ENCODE measurements at regions not wholly inside any gene's neighbourhood (a gene's known extent, or its start where the extent isn't known, plus 50 kb on each side); places are given as distances from the start of the nearest gene placed in this dataset.

GRCh38 chr3:145134738-145135137 is 1026.2 kb downstream of the PLOD2 start:
- Mint-ChIP-seq H3K27me3 (ENCODE audit: insufficient read depth, low read depth, poor library complexity) (no peaks in the 10 kb centered on the region), H3K36me3 (ENCODE audit: low read depth) (no peaks in the 10 kb centered on the region), H3K9me3 (no peaks in the 10 kb centered on the region), H3K4me1 (peaks cover 6% of the 10 kb centered on the region; the same call in 2 of the 3 replicates), H3K4me3 (no peak overlapping the region), H3K27ac (no peak overlapping the region)
- Histone ChIP-seq H4K20me1 (replicated peaks; ENCODE audit: insufficient read depth) (no peaks in the 10 kb centered on the region), H3K27ac (ENCODE audit: low read depth) (no peak overlapping the region), H3F3A (replicated peaks; ENCODE audit: low read depth) (no peaks in the 10 kb centered on the region), H3K79me2 (replicated peaks; ENCODE audit: insufficient read depth) (no peaks in the 10 kb centered on the region), H3K9me2 (ENCODE audit: insufficient read depth) (no peaks in the 10 kb centered on the region), H3K27me3 (ENCODE audit: insufficient read depth) (no peaks in the 10 kb centered on the region), H3K4me2 (no peak overlapping the region), H3K36me3 (ENCODE audit: insufficient read depth) (no peaks in the 10 kb centered on the region), H3K4me3 (no peak overlapping the region), H2AFZ (no peak overlapping the region), H3K4me1 (ENCODE audit: insufficient read depth) (peaks cover 10% of the 10 kb centered on the region; the same call in 1 of the 2 replicates)
- no peak for TF ChIP-seq ZNF331 (CRISPR knock-in tag; IDR thresholded peaks at IDR 0.05; ENCODE audit: low read depth)
- no peak for TF ChIP-seq CREB1 (CRISPR knock-in tag; IDR thresholded peaks at IDR 0.05; ENCODE audit: low read depth)
- TF ChIP-seq EZH2 (IDR thresholded peaks at IDR 0.05; ENCODE audit: low read depth, unreplicated experiment): no peak
- TF ChIP-seq ETS1 (IDR thresholded peaks at IDR 0.05): no peak
- no peak for TF ChIP-seq POLR2AphosphoS5 (IDR thresholded peaks at IDR 0.05; ENCODE audit: low read depth)
- no peak for TF ChIP-seq JUNB (IDR thresholded peaks at IDR 0.05; ENCODE audit: unreplicated experiment)
- TF ChIP-seq ZNF462 (CRISPR knock-in tag; IDR thresholded peaks at IDR 0.05): no peak
- no peak for TF ChIP-seq NANOG (IDR thresholded peaks at IDR 0.05; ENCODE audit: borderline replicate concordance)
- no peak for TF ChIP-seq STAT1 (IDR thresholded peaks at IDR 0.05; ENCODE audit: unreplicated experiment)
- no peak for TF ChIP-seq REST (IDR thresholded peaks at IDR 0.05; ENCODE audit: unreplicated experiment)
- no peak for TF ChIP-seq EZH2phosphoT487 (IDR thresholded peaks at IDR 0.05; ENCODE audit: unreplicated experiment)
- TF ChIP-seq ZNF114 (CRISPR knock-in tag; IDR thresholded peaks at IDR 0.05): no peak
- TF ChIP-seq CTCF (conservative IDR thresholded peaks at IDR 0.05; ENCODE audit: low read depth in 2 of 2): no peak
- no peak for ATAC-seq
- peak; percentile 11 for DNase-seq (ENCODE audit: low spot score)
